ENCODE measurements at regions not wholly inside any gene's neighbourhood (a gene's known extent, or its start where the extent isn't known, plus 50 kb on each side); places are given as distances from the start of the nearest gene placed in this dataset.

DNA sequence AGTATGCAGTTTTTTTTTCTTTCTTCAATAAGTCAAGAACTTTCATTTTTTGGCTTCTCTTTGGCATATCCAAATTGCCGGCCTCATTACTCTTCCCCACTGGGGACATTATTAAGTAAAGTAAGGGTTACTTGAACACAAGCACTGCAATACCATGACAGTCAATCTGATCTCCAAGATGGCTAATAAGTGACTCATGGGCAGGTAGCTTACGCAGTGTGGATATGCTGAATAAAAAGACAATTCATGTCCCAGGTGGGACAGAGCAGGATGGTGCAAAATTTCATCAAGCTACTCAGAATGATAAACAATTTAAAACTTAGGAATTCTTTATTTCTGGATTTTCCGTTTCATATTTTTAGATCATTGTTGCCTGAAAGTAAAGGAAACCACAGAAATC is 671.8 kb downstream of the ACTL7B start:
- H3K27me3 ChIP-seq, result no peaks in the 10 kb centered on the region
- no peaks in the 10 kb centered on the region for H3K36me3 ChIP-seq
- intact Hi-C loops (cut with DNase I), result no loop called here
- WGBS, 3 donors, result 92 to 96% (median 96%) methylated on average over 3 of the region's 3 CpGs
- TF ChIP-seq, protein P1, sequence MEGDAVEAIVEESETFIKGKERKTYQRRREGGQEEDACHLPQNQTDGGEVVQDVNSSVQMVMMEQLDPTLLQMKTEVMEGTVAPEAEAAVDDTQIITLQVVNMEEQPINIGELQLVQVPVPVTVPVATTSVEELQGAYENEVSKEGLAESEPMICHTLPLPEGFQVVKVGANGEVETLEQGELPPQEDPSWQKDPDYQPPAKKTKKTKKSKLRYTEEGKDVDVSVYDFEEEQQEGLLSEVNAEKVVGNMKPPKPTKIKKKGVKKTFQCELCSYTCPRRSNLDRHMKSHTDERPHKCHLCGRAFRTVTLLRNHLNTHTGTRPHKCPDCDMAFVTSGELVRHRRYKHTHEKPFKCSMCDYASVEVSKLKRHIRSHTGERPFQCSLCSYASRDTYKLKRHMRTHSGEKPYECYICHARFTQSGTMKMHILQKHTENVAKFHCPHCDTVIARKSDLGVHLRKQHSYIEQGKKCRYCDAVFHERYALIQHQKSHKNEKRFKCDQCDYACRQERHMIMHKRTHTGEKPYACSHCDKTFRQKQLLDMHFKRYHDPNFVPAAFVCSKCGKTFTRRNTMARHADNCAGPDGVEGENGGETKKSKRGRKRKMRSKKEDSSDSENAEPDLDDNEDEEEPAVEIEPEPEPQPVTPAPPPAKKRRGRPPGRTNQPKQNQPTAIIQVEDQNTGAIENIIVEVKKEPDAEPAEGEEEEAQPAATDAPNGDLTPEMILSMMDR (IDR thresholded peaks at IDR 0.05), result no peak
- no peak for TF ChIP-seq POLR2A (IDR thresholded peaks at IDR 0.05)
- TF ChIP-seq EP300 (IDR thresholded peaks at IDR 0.05), result no peak
- H3K9me3 ChIP-seq, result no peaks in the 10 kb centered on the region
- no peaks in the 10 kb centered on the region for H3K4me1 ChIP-seq (ENCODE audit: insufficient read depth)
- H3K4me3 ChIP-seq, result no peak overlapping the region
- no peak for DNase-seq
- H3K27ac ChIP-seq, result no peak overlapping the region

DNA sequence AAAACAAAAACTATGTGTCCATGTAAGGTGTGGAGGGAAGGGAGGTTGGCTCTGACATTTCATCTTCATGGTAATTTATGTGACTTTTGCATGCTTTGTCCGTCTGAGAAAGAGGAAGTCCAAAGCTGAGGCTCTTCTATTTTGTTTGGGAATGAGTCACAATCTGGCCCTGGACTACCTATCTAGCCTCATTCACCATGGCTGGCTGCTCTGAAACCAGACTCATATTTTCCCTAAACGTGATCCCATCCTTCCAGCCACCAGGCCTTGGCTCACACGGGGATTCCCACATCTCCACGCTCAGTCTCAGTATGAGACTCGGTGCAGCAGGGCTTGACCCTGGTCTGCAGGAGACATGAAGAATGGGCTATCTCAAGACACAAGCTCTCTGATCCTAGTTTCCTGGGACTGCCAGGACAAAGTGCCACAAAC is 672.8 kb downstream of the ACTL7B start:
- WGBS, 3 donors, result 55 to 70% (median 61%) methylated on average over 5 of the region's 5 CpGs
- no peaks in the 10 kb centered on the region for H3K4me1 ChIP-seq (ENCODE audit: insufficient read depth)
- intact Hi-C loops (cut with DNase I), result no loop called here
- H3K27me3 ChIP-seq, result no peaks in the 10 kb centered on the region
- H3K4me3 ChIP-seq, result no peak overlapping the region
- no peak overlapping the region for H3K27ac ChIP-seq
- H3K36me3 ChIP-seq, result no peaks in the 10 kb centered on the region
- H3K9me3 ChIP-seq, result no peaks in the 10 kb centered on the region
- TF ChIP-seq, protein P1 (IDR thresholded peaks at IDR 0.05), result no peak
- no peak for TF ChIP-seq POLR2A (IDR thresholded peaks at IDR 0.05)
- no peak for TF ChIP-seq EP300 (IDR thresholded peaks at IDR 0.05)
- no peak for DNase-seq

DNA sequence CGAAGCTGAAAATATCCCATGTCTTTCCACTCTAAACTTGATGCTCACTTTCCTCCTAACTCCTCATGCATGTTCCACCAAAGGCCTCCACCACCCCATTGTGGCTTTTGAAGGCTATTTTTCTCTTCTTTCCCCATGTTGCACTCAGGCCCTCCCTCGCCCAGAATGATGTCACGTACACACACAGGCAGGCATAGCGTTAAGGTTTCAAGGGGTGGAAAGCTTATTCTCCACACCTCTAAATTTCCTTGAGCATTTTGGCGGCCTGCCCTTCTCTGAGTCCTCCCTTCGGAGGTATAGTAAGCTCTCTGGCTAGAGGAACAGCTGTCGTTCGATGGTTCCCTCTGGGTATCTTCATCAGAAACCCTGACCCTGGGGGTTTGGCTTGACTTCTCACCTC is 673.5 kb downstream of the ACTL7B start:
- H3K4me1 ChIP-seq (ENCODE audit: insufficient read depth), result no peaks in the 10 kb centered on the region

DNA sequence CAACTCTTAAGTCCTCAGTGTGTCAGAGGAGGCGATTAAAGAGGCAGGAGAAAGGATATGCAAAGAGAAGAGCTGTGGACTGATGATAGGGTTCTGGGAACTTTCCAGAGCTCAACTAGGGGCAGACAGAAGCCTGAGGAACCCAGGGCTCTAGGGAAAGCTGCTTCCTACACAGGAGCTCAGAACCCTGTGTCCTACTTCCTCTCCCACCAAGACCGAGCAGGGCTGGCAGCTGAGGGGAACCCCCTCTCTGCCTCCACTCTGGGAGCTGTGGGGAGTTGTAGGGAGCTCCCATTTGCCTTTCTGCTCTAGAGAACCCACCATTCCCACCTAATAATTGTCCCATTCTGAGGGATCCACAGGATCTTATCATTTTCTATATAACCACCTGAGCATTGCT is 674.3 kb downstream of the ACTL7B start:
- WGBS, 3 donors, result 81 to 97% (median 94%) methylated on average over 2 of the region's 2 CpGs
- Histone ChIP-seq H3K9me3 (no peaks in the 10 kb centered on the region), H3K4me1 (ENCODE audit: insufficient read depth) (no peaks in the 10 kb centered on the region), H3K27ac (no peak overlapping the region), H3K36me3 (no peaks in the 10 kb centered on the region), H3K27me3 (no peaks in the 10 kb centered on the region), H3K4me3 (no peak overlapping the region)
- DNase-seq, result no peak
- TF ChIP-seq POLR2A (IDR thresholded peaks at IDR 0.05) (no peak), EP300 (IDR thresholded peaks at IDR 0.05) (no peak)
- TF ChIP-seq, protein P1 (IDR thresholded peaks at IDR 0.05), result no peak
- intact Hi-C loops (cut with DNase I), result no loop called here

More for the DNA sequence above, 673.5 kb downstream of the ACTL7B start:
- Histone ChIP-seq H3K4me3 (no peak overlapping the region), H3K27me3 (no peaks in the 10 kb centered on the region), H3K36me3 (no peaks in the 10 kb centered on the region), H3K9me3 (no peaks in the 10 kb centered on the region), H3K27ac (no peak overlapping the region)
- intact Hi-C loops (cut with DNase I), result no loop called here
- TF ChIP-seq, protein P1 (IDR thresholded peaks at IDR 0.05), result no peak
- TF ChIP-seq EP300 (IDR thresholded peaks at IDR 0.05) (no peak), POLR2A (IDR thresholded peaks at IDR 0.05) (no peak)
- no peak for DNase-seq
- 87 to 90% (median 89%) methylated on average over 8 of the region's 8 CpGs for WGBS, 3 donors
